ENCODE measurements at regions not wholly inside any gene's neighbourhood (a gene's known extent, or its start where the extent isn't known, plus 50 kb on each side); places are given as distances from the start of the nearest gene placed in this dataset.

- no peak for DNase-seq (ENCODE audit: low read depth in 1 of 2, low spot score in 1 of 2)
- Histone ChIP-seq H3K4me1 (ENCODE audit: low read depth) (peaks cover 16% of the 10 kb centered on the region), H3K9me3 (ENCODE audit: low read depth) (no peaks in the 10 kb centered on the region), H3K27me3 (no peaks in the 10 kb centered on the region), H3K27ac (no peak overlapping the region), H3K36me3 (no peaks in the 10 kb centered on the region), H3K4me3 (no peak overlapping the region)
- no peak for TF ChIP-seq CTCF (IDR thresholded peaks at IDR 0.05; ENCODE audit: low read depth, low read length)
Observed at GRCh38 chr11:122398851-122399250, 256.7 kb upstream of the UBASH3B start.

DNA sequence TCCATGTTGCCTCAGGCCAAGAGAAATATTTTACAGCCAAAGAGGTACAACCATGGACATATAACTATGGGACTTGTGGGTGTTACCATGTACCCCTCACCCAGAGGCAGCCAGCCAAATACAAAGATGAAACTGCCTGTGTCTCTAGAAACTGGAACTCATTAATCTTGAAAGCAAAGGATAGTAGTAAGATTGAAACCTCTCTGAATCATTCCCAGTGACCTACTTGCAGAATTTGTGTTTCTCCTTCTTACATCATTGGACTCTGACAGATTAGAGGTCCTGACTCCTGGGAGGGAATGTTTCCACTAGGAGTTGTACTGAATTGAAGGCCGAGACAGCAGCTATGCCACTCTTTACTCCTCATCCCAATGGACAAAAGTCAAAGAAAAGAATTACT is 257.4 kb upstream of the UBASH3B start:
- H3K27ac ChIP-seq, result no peak overlapping the region

DNA sequence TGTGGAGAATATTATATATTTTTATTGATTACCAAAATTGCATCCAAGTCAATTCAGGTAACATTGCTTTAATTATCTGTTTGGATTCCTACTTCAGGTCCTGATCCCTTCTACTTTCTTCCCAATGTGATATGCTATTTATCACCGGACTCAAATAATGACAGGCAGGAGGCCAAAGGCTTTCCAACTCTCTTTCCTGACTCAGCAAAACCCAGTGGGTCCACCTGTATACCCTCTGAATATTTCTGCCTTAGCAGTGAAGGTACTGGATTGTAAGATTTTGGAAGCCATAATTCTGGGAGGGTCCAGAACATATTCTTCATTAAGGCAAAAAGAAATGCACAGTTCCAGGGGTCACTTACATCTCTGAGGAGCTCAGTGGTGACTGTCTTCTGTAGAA is 260.2 kb upstream of the UBASH3B start:
- no peaks in the 10 kb centered on the region for H3K27me3 ChIP-seq
- no peaks in the 10 kb centered on the region for H3K36me3 ChIP-seq
- no peak overlapping the region for H3K27ac ChIP-seq
- no peak for DNase-seq (ENCODE audit: low read depth in 1 of 2, low spot score in 1 of 2)
- TF ChIP-seq CTCF (IDR thresholded peaks at IDR 0.05; ENCODE audit: low read depth, low read length), result no peak
- no peaks in the 10 kb centered on the region for H3K9me3 ChIP-seq (ENCODE audit: low read depth)
- peaks cover 16% of the 10 kb centered on the region for H3K4me1 ChIP-seq (ENCODE audit: low read depth)
- H3K4me3 ChIP-seq, result no peak overlapping the region

More for the DNA sequence above, 257.4 kb upstream of the UBASH3B start:
- Histone ChIP-seq H3K9me3 (ENCODE audit: low read depth) (no peaks in the 10 kb centered on the region), H3K36me3 (no peaks in the 10 kb centered on the region), H3K4me1 (ENCODE audit: low read depth) (peaks cover 16% of the 10 kb centered on the region), H3K4me3 (no peak overlapping the region), H3K27me3 (no peaks in the 10 kb centered on the region)
- TF ChIP-seq CTCF (IDR thresholded peaks at IDR 0.05; ENCODE audit: low read depth, low read length), result no peak
- DNase-seq (ENCODE audit: low read depth in 1 of 2, low spot score in 1 of 2), result peak in 1 of 2 donors; percentile 38

- DNase-seq (ENCODE audit: low read depth in 1 of 2, low spot score in 1 of 2), result no peak
- no peak for TF ChIP-seq CTCF (IDR thresholded peaks at IDR 0.05; ENCODE audit: low read depth, low read length)
- peaks cover 16% of the 10 kb centered on the region for H3K4me1 ChIP-seq (ENCODE audit: low read depth)
- H3K4me3 ChIP-seq, result no peak overlapping the region
- H3K27ac ChIP-seq, result no peak overlapping the region
- H3K36me3 ChIP-seq, result no peaks in the 10 kb centered on the region
- H3K9me3 ChIP-seq (ENCODE audit: low read depth), result no peaks in the 10 kb centered on the region
- H3K27me3 ChIP-seq, result no peaks in the 10 kb centered on the region
Observed at GRCh38 chr11:122394313-122394712, 261.2 kb upstream of the UBASH3B start.

DNA sequence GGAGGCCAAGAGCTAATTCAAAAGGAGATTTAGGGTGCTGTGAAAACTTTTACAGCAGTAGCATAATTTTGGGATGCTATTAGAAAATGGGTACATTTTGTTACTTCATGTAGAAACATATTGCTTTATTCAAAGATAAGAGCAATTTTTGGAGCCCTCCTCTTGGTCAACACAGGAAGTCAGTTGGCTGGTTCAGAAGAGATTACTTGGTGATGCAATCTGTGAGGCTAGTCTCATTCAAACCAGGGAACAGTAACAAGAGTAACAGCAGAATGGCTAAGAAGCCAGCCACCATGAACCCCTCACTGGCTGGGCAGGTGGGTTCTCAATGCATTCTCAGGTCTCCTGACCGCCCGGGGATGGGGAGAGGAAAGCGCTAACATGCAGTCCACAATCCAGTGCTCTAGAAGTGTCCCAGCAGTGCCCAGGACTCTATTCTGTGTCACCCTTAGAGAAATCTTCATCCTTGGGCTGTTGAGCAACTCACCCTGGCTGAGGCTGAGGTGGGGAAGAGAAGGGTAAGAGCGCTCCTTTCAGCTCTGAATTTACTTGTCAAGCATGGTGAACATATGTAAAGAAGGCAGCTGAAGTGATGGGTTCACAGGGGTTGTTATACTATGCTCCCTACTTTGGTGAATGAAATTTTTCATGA is 262.2 kb upstream of the UBASH3B start:
- no peak for TF ChIP-seq CTCF (IDR thresholded peaks at IDR 0.05; ENCODE audit: low read depth, low read length)
- DNase-seq (ENCODE audit: low read depth in 1 of 2, low spot score in 1 of 2), result peak in 1 of 2 donors; percentile 70
- no peaks in the 10 kb centered on the region for H3K9me3 ChIP-seq (ENCODE audit: low read depth)

More for the DNA sequence above, 262.2 kb upstream of the UBASH3B start:
- Histone ChIP-seq H3K4me1 (ENCODE audit: low read depth) (peaks cover 16% of the 10 kb centered on the region), H3K27ac (no peak overlapping the region), H3K36me3 (no peaks in the 10 kb centered on the region), H3K4me3 (no peak overlapping the region), H3K27me3 (no peaks in the 10 kb centered on the region)

Data from cardiac muscle cell (in vitro differentiated cells and primary cell).